ENCODE measurements at regions not wholly inside any gene's neighbourhood (a gene's known extent, or its start where the extent isn't known, plus 50 kb on each side); places are given as distances from the start of the nearest gene placed in this dataset.

DNA sequence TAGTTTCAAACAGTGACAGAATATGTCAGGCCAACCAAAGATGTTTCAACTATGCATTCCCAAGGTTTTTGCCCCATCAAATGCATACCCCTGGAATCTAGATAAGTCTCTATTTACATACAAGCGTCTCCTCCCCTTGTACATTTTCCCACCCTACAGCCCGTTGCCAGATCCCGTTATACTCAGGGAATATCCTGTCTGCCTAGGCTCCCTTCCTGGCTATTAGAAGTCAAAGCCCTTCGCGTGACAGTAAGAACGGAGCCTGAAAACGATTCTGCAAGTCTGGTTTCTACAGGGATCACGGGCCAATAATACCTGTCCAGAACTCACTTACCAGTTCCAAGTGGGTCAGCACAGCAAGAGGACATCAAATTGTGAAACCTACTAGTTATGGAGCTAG lies 134.8 kb downstream of the LACC1 start:
- POLR2A ChIA-PET, result no interaction called here
- no peak for ATAC-seq
- Mint-ChIP-seq H3K9me3 (no peaks in the 10 kb centered on the region), H3K27me3 (peaks cover 0 to 4% (median 0%) of the 10 kb centered on the region in 5 donors), H3K4me3 (no peak overlapping the region), H3K4me1 (peaks cover 0 to 11% (median 3%) of the 10 kb centered on the region in 4 donors), H3K27ac (no peak overlapping the region), H3K36me3 (no peaks in the 10 kb centered on the region)
- DNase-seq, result no peak

- H3K9me3 Mint-ChIP-seq, result no peaks in the 10 kb centered on the region
- POLR2A ChIA-PET, result no interaction called here
- H3K27me3 Mint-ChIP-seq, result peaks cover 0 to 4% (median 0%) of the 10 kb centered on the region in 5 donors
- H3K4me1 Mint-ChIP-seq, result peaks cover 0 to 11% (median 3%) of the 10 kb centered on the region in 4 donors
- H3K4me3 Mint-ChIP-seq, result no peak overlapping the region
- no peaks in the 10 kb centered on the region for H3K36me3 Mint-ChIP-seq
- DNase-seq (no peak), ATAC-seq (no peak)
- no peak overlapping the region for H3K27ac Mint-ChIP-seq
Observed at GRCh38 chr13:44015118-44015517, 135.4 kb downstream of the LACC1 start.

- peaks cover 0 to 4% (median 0%) of the 10 kb centered on the region in 5 donors for H3K27me3 Mint-ChIP-seq
- ATAC-seq, result no peak
- H3K9me3 Mint-ChIP-seq, result no peaks in the 10 kb centered on the region
- POLR2A ChIA-PET, result no interaction called here
- no peak overlapping the region for H3K4me3 Mint-ChIP-seq
- H3K27ac Mint-ChIP-seq, result no peak overlapping the region
- no peaks in the 10 kb centered on the region for H3K36me3 Mint-ChIP-seq
- peaks cover 0 to 11% (median 3%) of the 10 kb centered on the region in 4 donors for H3K4me1 Mint-ChIP-seq
- no peak for DNase-seq
Observed at GRCh38 chr13:44015811-44016210, 136.1 kb downstream of the LACC1 start.

DNA sequence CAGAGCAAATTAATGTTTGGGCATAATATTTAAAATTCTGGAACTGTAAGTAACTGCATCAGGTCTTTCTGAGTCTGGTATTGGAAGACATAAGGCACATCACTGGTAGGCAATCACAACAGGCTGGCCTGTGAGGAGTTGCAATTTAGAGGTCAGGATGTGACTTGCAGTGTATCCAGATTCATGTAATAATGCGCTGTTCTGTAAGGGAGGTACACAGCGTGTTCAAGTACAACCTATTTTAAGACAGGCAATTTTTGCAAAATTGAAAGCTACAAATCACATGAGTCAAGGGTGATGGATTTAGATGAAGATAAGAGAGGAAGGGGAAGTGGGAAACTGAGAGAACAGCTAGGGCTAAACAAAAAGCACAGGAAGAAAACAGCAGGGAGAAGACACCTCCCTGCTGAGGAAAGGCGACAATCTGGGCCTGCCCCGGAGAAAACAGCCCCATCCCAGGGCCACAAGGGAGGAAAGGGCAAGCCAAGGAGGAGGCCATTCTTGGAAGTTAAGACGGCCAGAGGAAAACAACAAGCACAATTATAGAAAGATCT lies 138.1 kb downstream of the LACC1 start:
- Mint-ChIP-seq H3K36me3 (no peaks in the 10 kb centered on the region), H3K4me3 (no peak overlapping the region), H3K27me3 (peaks cover 0 to 6% (median 0%) of the 10 kb centered on the region in 5 donors), H3K9me3 (no peaks in the 10 kb centered on the region), H3K4me1 (peaks cover 0 to 11% (median 3%) of the 10 kb centered on the region in 4 donors), H3K27ac (no peak overlapping the region)
- DNase-seq, result no peak
- POLR2A ChIA-PET, result no interaction called here
- no peak for ATAC-seq

GRCh38 chr13:44019651-44020050 lies 139.9 kb downstream of the LACC1 start:
- H3K27me3 Mint-ChIP-seq, result peaks cover 0 to 10% (median 0%) of the 10 kb centered on the region in 5 donors

GRCh38 chr13:44021422-44021821 lies 141.7 kb downstream of the LACC1 start:
- H3K9me3 Mint-ChIP-seq, result no peaks in the 10 kb centered on the region
- H3K36me3 Mint-ChIP-seq, result no peaks in the 10 kb centered on the region
- DNase-seq (no peak), ATAC-seq (no peak)
- POLR2A ChIA-PET, result no interaction called here
- no peak overlapping the region for H3K4me3 Mint-ChIP-seq
- H3K27me3 Mint-ChIP-seq, result peaks cover 0 to 6% (median 0%) of the 10 kb centered on the region in 5 donors
- peaks cover 0 to 11% (median 3%) of the 10 kb centered on the region in 4 donors for H3K4me1 Mint-ChIP-seq
- no peak overlapping the region for H3K27ac Mint-ChIP-seq

More at GRCh38 chr13:44019651-44020050, 139.9 kb downstream of the LACC1 start:
- POLR2A ChIA-PET, result no interaction called here
- Mint-ChIP-seq H3K4me3 (no peak overlapping the region), H3K36me3 (no peaks in the 10 kb centered on the region), H3K9me3 (no peaks in the 10 kb centered on the region), H3K27ac (no peak overlapping the region), H3K4me1 (peaks cover 0 to 11% (median 3%) of the 10 kb centered on the region in 4 donors)
- DNase-seq, result no peak
- ATAC-seq, result no peak

GRCh38 chr13:44022196-44022595 lies 142.5 kb downstream of the LACC1 start:
- POLR2A ChIA-PET, result no interaction called here
- ATAC-seq, result no peak
- H3K27me3 Mint-ChIP-seq, result peaks cover 0 to 6% (median 0%) of the 10 kb centered on the region in 5 donors
- no peaks in the 10 kb centered on the region for H3K9me3 Mint-ChIP-seq
- H3K4me1 Mint-ChIP-seq, result peaks cover 0 to 11% (median 3%) of the 10 kb centered on the region in 4 donors
- no peak for DNase-seq
- no peak overlapping the region for H3K27ac Mint-ChIP-seq
- no peaks in the 10 kb centered on the region for H3K36me3 Mint-ChIP-seq
- no peak overlapping the region for H3K4me3 Mint-ChIP-seq

GRCh38 chr13:44024167-44024845 lies 144.6 kb downstream of the LACC1 start:
- no peaks in the 10 kb centered on the region for H3K9me3 Mint-ChIP-seq
- DNase-seq (no peak), ATAC-seq (no peak)
- H3K4me1 Mint-ChIP-seq, result no peaks in the 10 kb centered on the region
- no peak overlapping the region for H3K4me3 Mint-ChIP-seq
- peaks cover 0 to 6% (median 0%) of the 10 kb centered on the region in 5 donors for H3K27me3 Mint-ChIP-seq
- H3K27ac Mint-ChIP-seq, result no peak overlapping the region
- POLR2A ChIA-PET, result no interaction called here
- H3K36me3 Mint-ChIP-seq, result no peaks in the 10 kb centered on the region

DNA sequence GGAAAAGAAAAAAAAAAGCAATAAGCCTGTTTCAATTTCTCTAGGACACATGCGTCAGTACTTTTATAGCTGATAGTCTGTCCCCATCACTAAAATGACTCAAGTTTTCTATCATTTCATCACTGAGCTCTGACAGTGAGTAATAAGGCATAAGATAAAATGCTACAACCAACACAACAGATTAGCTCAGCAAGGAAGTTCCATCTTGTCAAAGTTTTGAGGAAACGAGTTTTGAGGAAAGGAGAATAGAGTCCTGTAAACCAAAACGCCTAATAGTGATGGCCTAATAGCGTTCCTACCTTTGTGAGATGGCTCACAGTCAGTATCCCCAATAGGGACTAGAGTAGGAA lies 145.1 kb downstream of the LACC1 start:
- Mint-ChIP-seq H3K9me3 (no peaks in the 10 kb centered on the region), H3K36me3 (no peaks in the 10 kb centered on the region), H3K27me3 (peaks cover 0 to 6% (median 0%) of the 10 kb centered on the region in 5 donors), H3K27ac (no peak overlapping the region), H3K4me1 (no peaks in the 10 kb centered on the region), H3K4me3 (no peak overlapping the region)
- POLR2A ChIA-PET, result no interaction called here
- DNase-seq, result no peak
- ATAC-seq, result no peak

- Mint-ChIP-seq H3K27me3 (peaks cover 0 to 9% (median 0%) of the 10 kb centered on the region in 5 donors), H3K4me1 (no peaks in the 10 kb centered on the region), H3K4me3 (no peak overlapping the region), H3K9me3 (no peaks in the 10 kb centered on the region), H3K36me3 (no peaks in the 10 kb centered on the region), H3K27ac (no peak overlapping the region)
- ATAC-seq (no peak), DNase-seq (no peak)
- POLR2A ChIA-PET, result no interaction called here
Observed at GRCh38 chr13:44026194-44026593, 146.5 kb downstream of the LACC1 start.

DNA sequence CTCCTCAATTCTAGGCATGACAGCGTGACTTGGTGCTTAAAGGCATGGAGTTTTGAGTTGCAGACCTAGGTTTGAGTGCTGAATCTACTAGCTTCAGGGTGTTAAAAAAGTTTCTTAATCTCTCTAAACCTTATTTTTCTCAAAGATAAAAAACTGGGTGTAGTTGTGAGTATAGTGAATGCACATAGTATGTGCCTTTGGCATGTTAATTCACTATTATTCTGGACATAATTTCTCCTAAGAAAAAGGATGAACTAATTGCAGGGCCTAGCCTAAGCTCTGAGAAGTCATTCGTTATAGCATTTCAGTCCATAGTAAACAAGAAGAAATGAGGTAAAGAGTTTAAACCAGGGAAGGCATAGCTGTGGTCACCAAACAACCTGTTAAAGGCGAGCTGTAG lies 149.0 kb downstream of the LACC1 start:
- H3K4me3 Mint-ChIP-seq, result no peak overlapping the region
- H3K9me3 Mint-ChIP-seq, result no peaks in the 10 kb centered on the region
- ATAC-seq (no peak), DNase-seq (no peak)
- peaks cover 0 to 3% (median 0%) of the 10 kb centered on the region in 5 donors for H3K27me3 Mint-ChIP-seq
- H3K4me1 Mint-ChIP-seq, result no peaks in the 10 kb centered on the region
- POLR2A ChIA-PET, result no interaction called here
- H3K27ac Mint-ChIP-seq, result no peak overlapping the region
- H3K36me3 Mint-ChIP-seq, result no peaks in the 10 kb centered on the region

DNA sequence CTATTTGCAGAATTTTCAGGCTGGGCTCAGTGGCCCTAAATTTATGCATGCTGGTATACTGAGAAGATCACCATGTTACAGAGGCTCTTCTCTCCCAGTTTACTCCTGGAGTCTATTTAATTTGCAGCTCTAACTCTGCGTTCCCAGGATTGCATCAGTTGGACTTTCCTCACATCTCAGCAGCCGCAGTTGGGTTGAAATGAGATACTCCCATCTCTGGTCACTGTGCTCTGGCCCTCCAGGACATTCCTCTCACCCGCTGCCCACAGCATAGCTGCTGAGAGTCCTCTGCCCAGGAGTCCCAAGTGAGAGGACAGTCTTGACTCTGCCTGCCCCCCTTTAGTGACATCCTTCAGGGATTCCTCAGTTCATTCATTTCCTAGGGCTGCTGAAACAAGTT lies 150.9 kb downstream of the LACC1 start:
- Mint-ChIP-seq H3K27me3 (peaks cover 0 to 13% (median 1%) of the 10 kb centered on the region in 5 donors), H3K27ac (no peak overlapping the region), H3K36me3 (peaks cover 0 to 4% (median 0%) of the 10 kb centered on the region in 3 donors), H3K9me3 (peaks cover 0 to 15% (median 0%) of the 10 kb centered on the region in 9 donors), H3K4me1 (no peaks in the 10 kb centered on the region), H3K4me3 (no peak overlapping the region)
- ATAC-seq, result no peak
- POLR2A ChIA-PET, result no interaction called here
- DNase-seq, result no peak

DNA sequence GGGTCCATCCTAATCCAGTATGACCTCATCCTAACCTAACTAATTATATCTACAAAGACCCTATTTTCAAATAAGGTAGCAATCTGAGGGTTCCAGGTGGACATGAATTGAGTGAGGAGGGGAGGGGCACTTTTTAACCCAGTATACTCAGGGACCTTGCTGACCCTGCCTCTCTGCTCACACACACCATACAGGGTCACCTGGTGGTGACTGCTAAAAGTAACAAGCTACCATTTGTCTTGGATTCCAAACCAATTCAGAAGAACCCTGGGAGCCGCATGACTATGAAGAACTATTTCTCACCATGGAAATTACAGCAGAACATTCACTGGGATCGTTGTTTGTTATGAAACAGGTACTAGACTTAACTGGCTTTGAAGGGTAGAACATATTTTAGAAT lies 151.9 kb downstream of the LACC1 start:
- POLR2A ChIA-PET, result no interaction called here
- Mint-ChIP-seq H3K36me3 (peaks cover 0 to 6% (median 0%) of the 10 kb centered on the region in 3 donors), H3K4me3 (no peak overlapping the region), H3K9me3 (peaks cover 0 to 19% (median 0%) of the 10 kb centered on the region in 9 donors), H3K27me3 (peaks cover 0 to 13% (median 3%) of the 10 kb centered on the region in 5 donors), H3K4me1 (no peaks in the 10 kb centered on the region), H3K27ac (no peak overlapping the region)
- DNase-seq, result no peak
- no peak for ATAC-seq

GRCh38 chr13:44032802-44033201 lies 153.1 kb downstream of the LACC1 start:
- no peaks in the 10 kb centered on the region for H3K4me1 Mint-ChIP-seq
- POLR2A ChIA-PET, result no interaction called here
- no peak overlapping the region for H3K4me3 Mint-ChIP-seq
- peaks cover 0 to 6% (median 0%) of the 10 kb centered on the region in 3 donors for H3K36me3 Mint-ChIP-seq
- no peak overlapping the region for H3K27ac Mint-ChIP-seq
- H3K9me3 Mint-ChIP-seq, result peaks cover 0 to 19% (median 0%) of the 10 kb centered on the region in 9 donors
- ATAC-seq (no peak), DNase-seq (no peak)
- H3K27me3 Mint-ChIP-seq, result peaks cover 0 to 13% (median 3%) of the 10 kb centered on the region in 5 donors

Data from naive thymus-derived CD8-positive, alpha-beta T cell (primary cell).